DMS53 treated with DMSO at 0.1 percent for 48 hours (cell line): ENCODE measurements at regions not wholly inside any gene's neighbourhood (a gene's known extent, or its start where the extent isn't known, plus 50 kb on each side); places are given as distances from the start of the nearest gene placed in this dataset.

Experiments used
- DNase-seq: peaks from one replicate; lab custom pipeline; 2025; ENCODE audit not compliant: unreplicated experiment; lab: John Stamatoyannopoulos, UW

- no peak for DNase-seq
These were observed 714.1 kb downstream of the CBLN4 start for GRCh38 chr20:55291261-55291660.

GRCh38 chr20:55283889-55284288 is 721.4 kb downstream of the CBLN4 start:
- DNase-seq: no peak

DNA sequence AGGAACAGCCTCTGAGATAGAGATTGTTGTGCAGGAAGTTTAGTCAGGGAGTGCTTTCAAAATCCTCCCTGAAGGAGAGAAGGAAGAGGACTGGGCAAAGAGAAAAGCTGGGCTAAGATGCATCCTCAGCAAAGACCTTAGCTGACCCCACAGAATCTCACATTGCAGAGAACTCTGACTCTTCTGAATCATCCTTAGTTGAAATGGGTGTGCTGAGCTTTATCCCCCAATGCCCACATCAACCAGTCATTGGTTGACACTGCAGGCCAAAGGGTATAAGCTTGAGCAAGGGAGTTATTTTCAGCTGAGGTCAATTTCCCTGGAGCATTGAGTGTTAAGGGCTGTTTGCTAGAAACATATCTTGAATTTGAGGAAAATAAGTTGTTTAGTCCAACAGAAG is 732.2 kb downstream of the CBLN4 start:
- DNase-seq: no peak

- DNase-seq: no peak
These were observed 733.9 kb downstream of the CBLN4 start for GRCh38 chr20:55271371-55271770.

GRCh38 chr20:55269913-55270312 is 735.4 kb downstream of the CBLN4 start:
- DNase-seq: no peak

GRCh38 chr20:55266361-55266760 is 739.0 kb downstream of the CBLN4 start:
- DNase-seq: no peak

- DNase-seq: no peak
These were observed 740.5 kb downstream of the CBLN4 start for GRCh38 chr20:55264703-55265239.

DNA sequence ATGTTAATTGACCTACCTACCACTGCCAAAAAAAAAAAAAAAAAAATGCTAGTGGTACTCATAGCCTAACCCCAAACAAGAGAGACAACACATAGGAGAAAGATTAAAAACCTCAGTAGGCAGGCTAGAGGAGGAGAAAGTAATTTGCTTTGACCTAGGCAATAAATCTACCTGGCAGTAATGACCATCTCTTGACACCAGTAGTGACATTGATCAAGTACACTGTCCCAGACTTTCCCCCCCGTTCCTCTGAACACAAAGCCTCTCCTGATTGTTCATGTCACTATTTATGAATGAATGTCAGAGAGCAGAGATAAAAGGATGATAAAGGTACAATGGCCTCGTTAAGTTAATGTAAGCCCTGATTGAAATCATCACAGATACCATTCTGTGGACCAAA is 746.8 kb downstream of the CBLN4 start:
- DNase-seq: no peak

- no peak for DNase-seq
These were observed 750.3 kb downstream of the CBLN4 start for GRCh38 chr20:55255016-55255415.

DNA sequence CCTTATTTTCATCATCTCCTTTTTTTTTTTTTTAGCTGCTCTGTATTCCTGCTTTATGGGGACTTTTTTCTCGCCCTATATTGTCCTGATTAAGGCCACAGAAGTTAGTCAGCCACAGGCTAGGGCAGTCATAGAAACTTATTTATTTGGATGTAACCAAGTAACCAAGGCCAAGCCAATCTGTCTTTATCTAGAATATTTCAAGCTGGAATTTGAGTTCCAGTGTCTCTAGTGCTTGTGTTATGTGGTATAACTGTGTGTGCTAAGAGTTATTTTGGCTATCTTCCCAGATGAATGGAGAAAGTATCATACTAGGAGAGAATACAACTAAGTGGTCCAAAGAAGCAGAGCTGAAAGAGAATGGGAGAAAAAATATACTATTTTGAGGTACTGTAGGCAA is 751.5 kb downstream of the CBLN4 start:
- DNase-seq: no peak

- no peak for DNase-seq
These were observed 752.8 kb downstream of the CBLN4 start for GRCh38 chr20:55252521-55252920.

- DNase-seq: no peak
These were observed 754.1 kb downstream of the CBLN4 start for GRCh38 chr20:55251170-55251569.

GRCh38 chr20:55242853-55243252 is 762.5 kb downstream of the CBLN4 start:
- no peak for DNase-seq

- no peak for DNase-seq
These were observed 763.9 kb downstream of the DOK5 start for GRCh38 chr20:55239269-55239668.

- DNase-seq: no peak
These were observed 757.3 kb downstream of the DOK5 start for GRCh38 chr20:55232647-55233046.

- DNase-seq: no peak
These were observed 754.1 kb downstream of the DOK5 start for GRCh38 chr20:55229451-55229850.

DNA sequence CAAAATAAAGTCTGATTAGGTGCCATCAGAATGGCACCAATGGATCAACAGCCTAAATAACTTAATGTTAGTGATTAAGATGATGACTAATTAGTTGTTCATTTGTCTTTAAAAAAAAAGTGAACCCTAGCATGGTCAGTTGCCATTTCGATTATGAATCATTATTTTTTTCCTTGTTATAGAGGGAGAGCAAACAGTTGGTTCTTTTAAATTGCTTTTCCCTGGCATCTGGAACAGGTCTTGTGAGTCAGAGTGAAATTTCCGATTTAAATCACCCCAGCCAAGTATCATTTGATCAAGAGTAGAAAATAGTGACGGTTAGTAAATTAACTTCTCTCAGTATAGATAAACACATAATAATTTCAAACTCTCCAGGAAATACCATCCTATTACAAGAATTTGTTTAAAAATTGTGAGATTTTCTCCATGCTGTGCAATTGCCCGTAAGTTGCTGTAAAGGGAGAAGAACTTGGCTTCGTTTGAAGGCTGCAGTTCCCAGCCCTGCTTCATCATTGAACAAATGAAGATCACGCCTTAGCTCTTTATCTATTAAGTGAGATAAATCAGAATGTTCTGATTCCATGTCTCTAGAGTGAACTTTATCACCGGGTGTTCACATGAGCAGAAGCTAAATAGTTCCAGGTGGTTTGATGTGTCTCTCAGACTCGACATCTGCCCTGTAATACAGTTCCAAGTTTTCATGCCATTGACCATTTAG is 741.3 kb downstream of the DOK5 start:
- no peak for DNase-seq

GRCh38 chr20:55213653-55214052 is 738.3 kb downstream of the DOK5 start:
- no peak for DNase-seq

DNA sequence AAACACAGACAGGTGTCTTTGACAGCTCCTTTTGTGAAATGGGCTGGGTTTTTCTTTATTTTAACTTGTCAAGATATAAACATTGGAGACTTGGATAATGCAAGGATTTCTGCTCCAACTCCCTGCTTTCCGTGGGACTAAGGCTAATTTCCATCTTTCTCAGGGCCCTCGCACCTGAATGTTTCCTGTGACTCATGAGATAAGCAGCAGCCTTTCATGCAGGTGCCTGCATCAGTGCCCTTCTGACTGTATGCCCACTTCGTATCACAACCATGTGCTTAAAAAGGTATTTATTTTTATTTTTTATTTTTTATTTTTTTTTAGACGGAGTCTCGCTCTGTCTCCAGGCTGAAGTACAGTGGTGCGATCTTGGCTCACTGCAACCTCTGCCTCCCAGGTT is 736.1 kb downstream of the DOK5 start:
- DNase-seq: no peak

DNA sequence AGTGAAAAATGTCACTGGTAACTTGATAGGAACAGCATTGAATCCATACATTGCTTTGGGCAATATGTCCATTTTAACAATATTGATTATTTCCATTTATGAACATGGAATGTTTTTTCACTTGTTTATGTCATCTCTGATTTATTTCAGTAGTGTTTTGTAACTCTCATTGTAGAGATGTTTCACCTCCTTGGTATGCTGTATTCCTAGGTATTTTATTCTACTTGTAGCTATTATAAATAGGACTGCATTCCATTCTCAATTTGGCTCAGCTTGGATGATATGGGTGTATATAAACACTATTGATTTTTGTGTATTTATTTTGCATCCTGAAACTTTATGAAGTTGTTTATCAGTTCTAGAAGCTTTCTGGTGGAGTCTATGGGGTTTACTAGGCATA is 730.3 kb downstream of the DOK5 start:
- DNase-seq: no peak

- no peak for DNase-seq
These were observed 724.9 kb downstream of the DOK5 start for GRCh38 chr20:55200317-55200716.

DNA sequence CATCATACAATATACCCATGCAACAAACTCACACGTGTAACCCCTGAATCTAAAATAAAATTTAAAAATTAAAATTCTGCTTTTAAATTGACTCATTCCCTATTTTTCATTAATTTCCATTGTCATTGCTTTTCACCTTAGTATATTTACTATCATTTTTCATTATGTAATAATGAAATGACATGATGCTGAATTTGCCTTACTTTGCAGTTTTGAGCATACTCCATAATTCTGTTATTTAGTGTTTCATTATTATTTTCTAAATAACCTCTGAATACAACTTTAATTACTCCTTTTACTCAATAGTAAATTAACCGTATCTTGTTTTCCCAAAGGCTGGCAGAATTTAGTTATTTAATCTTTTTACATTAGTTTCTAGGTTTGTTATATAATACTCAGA is 719.6 kb downstream of the DOK5 start:
- DNase-seq: no peak

DNA sequence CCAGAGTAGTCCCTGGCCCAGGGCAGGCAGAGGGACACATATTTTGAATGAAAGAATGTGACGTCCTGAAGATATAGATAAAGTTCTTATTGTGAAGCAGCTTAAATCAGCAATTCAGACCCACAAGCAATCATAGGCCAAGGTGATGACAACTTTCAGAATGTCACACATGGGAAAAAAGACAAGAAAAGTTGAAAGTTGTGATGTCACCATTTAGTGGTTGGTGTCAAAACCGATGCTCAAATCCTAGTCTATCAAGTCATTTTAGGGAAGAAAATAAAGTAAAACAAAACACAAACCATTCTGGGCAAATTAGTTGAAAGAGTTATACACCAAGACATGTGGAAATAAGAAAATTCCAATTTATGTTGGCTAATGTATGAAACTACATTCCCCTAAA is 710.8 kb downstream of the DOK5 start:
- no peak for DNase-seq
